PC-3 (cell line): ENCODE measurements at regions not wholly inside any gene's neighbourhood (a gene's known extent, or its start where the extent isn't known, plus 50 kb on each side); places are given as distances from the start of the nearest gene placed in this dataset.

Experiments
- CTCF ChIP-seq: fragments of 300-600 bp; sonication (generic); conservative IDR thresholded peaks from 2 replicates; pipeline ENCODE4 v1.5.1; 2017; ENCODE audit warnings: antibody characterized with exemption, low read depth, mild to moderate bottlenecking, low read length
- EZH2 ChIP-seq: fragments of 300-600 bp; sonication (generic); IDR thresholded peaks from one replicate; pipeline ENCODE4 v1.6.1; 2017; ENCODE audit warnings: antibody characterized with exemption, mild to moderate bottlenecking, low read length; ENCODE audit not compliant: unreplicated experiment
- EZH2phosphoT487 ChIP-seq: fragments of 300-600 bp; sonication (generic); IDR thresholded peaks from 2 replicates; pipeline ENCODE4 v1.6.1; 2018; ENCODE audit warnings: mild to moderate bottlenecking, antibody characterized with exemption, low read length, borderline replicate concordance

- TF ChIP-seq EZH2 (no peak), CTCF (no peak), EZH2phosphoT487 (no peak)
Observed at GRCh38 chr1:73800376-73800775, 397.6 kb downstream of the LRRIQ3 start.
